BLaER1 (cell line): ENCODE measurements at regions not wholly inside any gene's neighbourhood (a gene's known extent, or its start where the extent isn't known, plus 50 kb on each side); places are given as distances from the start of the nearest gene placed in this dataset.
"Not testable (repeated sequence)": the region's sequence is repeated elsewhere in the genome, so short reads cannot be mapped to it uniquely, and the experiment has no call there.

Experiments used
- H3K27ac ChIP-seq: shearing (Covaris generic); formaldehyde crosslinking; 2 replicates; pipeline ENCODE4 v1.8.1; 2022
- H3K27me3 ChIP-seq: shearing (Covaris generic); formaldehyde crosslinking; 2 replicates; pipeline ENCODE4 v1.8.1; 2022
- H3K36me3 ChIP-seq: shearing (Covaris generic); formaldehyde crosslinking; 2 replicates; pipeline ENCODE4 v1.8.1; 2022
- H3K4me1 ChIP-seq: shearing (Covaris generic); formaldehyde crosslinking; 2 replicates; pipeline ENCODE4 v1.8.1; 2022
- H3K4me2 ChIP-seq: shearing (Covaris generic); formaldehyde crosslinking; 2 replicates; pipeline ENCODE4 v1.8.1; 2022
- H3K4me3 ChIP-seq: shearing (Covaris generic); formaldehyde crosslinking; 2 replicates; pipeline ENCODE4 v1.8.1; 2022
- H3K9ac ChIP-seq: shearing (Covaris generic); formaldehyde crosslinking; 2 replicates; pipeline ENCODE4 v1.8.1; 2022
- H3K9me3 ChIP-seq: shearing (Covaris generic); formaldehyde crosslinking; 2 replicates; pipeline ENCODE4 v1.8.1; 2022
- H4K20me1 ChIP-seq: shearing (Covaris generic); formaldehyde crosslinking; 2 replicates; pipeline ENCODE4 v1.8.1; 2022
- Cebpa-rat ChIP-seq: shearing (Covaris generic); IDR thresholded peaks from 2 replicates; pipeline ENCODE4 v1.8.1; 2022

DNA sequence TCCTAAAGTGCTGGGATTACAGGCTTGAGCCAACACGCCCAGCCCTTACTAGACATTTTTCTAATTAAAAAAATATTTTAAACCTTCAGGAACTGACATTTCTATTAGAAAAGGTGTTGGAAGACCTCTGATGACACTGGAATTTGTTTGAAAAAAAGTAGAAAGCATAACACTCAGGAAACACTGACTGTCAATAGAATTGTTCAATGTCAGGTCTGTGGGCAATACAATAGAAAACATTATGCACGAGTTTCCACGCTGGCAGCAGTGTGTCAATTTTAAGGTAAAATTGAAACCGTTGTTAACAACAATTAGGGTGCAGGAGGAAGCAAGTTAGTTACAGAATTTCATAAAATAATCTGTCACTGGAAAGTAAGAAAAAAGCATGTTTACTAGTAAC, 140.7 kb upstream of the KLHL4 start:
- Histone ChIP-seq H3K4me3 (no peak overlapping the region), H3K4me1 (no peaks in the 10 kb centered on the region), H3K9me3 (no peaks in the 10 kb centered on the region), H3K27me3 (peaks cover 76% of the 10 kb centered on the region), H3K27ac (no peak overlapping the region), H3K4me2 (no peak overlapping the region), H3K36me3 (no peaks in the 10 kb centered on the region), H4K20me1 (no peaks in the 10 kb centered on the region), H3K9ac (no peak overlapping the region)
- TF ChIP-seq Cebpa-rat = no peak

DNA sequence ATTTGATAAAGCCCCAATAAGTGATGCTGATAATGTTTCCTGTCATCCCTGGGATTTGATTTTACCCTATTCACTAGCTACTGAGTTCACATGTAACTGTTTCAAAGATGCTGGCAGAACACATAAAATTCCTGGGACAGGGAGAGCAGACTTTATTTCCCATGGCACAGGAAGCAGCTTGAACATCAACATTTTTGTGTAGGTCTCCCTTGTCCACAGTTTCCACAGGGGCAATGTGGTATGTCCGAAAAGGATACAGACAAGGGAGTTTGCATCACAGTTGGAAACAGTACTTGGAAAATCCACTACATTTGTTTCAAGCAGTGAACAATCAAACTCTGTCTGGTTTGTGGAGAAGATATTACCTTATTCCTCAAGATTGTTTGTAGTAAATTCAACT, 129.2 kb upstream of the KLHL4 start:
- no peak for TF ChIP-seq Cebpa-rat
- Histone ChIP-seq H3K36me3 (no peaks in the 10 kb centered on the region), H3K27me3 (peaks cover 61% of the 10 kb centered on the region), H3K4me3 (no peak overlapping the region), H3K9ac (no peak overlapping the region), H3K4me1 (no peaks in the 10 kb centered on the region), H3K9me3 (0 out of 2 replicates have a peak, but pooled peaks cover under 1% of the 10 kb centered on the region), H4K20me1 (no peaks in the 10 kb centered on the region; the same call in 1 of the 2 replicates), H3K4me2 (no peak overlapping the region), H3K27ac (no peak overlapping the region)

DNA sequence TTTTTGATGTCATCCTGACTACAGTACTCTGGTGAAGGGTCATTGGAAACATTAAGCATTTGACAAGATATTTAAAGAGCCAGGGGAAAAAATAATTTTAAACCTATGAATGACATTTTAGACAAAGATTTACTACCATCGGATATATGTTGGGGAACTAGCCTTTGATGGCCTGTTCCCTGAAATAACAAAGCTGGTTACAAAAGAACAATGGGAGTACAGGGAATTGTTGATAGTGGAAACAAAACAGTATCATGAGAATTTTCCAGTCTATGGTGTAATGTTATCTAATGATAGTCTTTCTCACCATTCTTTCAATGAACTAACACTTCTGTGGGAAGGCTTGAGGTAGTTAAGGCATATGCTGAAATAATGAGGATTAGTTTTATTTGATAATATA, 125.9 kb upstream of the KLHL4 start:
- H3K4me3 ChIP-seq = no peak overlapping the region
- H3K36me3 ChIP-seq = no peaks in the 10 kb centered on the region
- peaks cover 73% of the 10 kb centered on the region for H3K27me3 ChIP-seq
- no peaks in the 10 kb centered on the region for H3K9me3 ChIP-seq
- no peaks in the 10 kb centered on the region; the same call in 1 of the 2 replicates for H4K20me1 ChIP-seq
- H3K4me2 ChIP-seq = no peak overlapping the region
- TF ChIP-seq Cebpa-rat = no peak
- no peak overlapping the region for H3K9ac ChIP-seq
- H3K4me1 ChIP-seq = no peaks in the 10 kb centered on the region
- no peak overlapping the region for H3K27ac ChIP-seq

- H3K4me3 ChIP-seq = no peak overlapping the region
- H3K27me3 ChIP-seq = peaks cover 73% of the 10 kb centered on the region
- no peaks in the 10 kb centered on the region for H3K36me3 ChIP-seq
- H3K4me1 ChIP-seq = no peaks in the 10 kb centered on the region
- H4K20me1 ChIP-seq = no peaks in the 10 kb centered on the region; the same call in 1 of the 2 replicates
- no peak overlapping the region for H3K4me2 ChIP-seq
- no peak overlapping the region for H3K9ac ChIP-seq
- H3K27ac ChIP-seq = no peak overlapping the region
- no peaks in the 10 kb centered on the region for H3K9me3 ChIP-seq
- no peak for TF ChIP-seq Cebpa-rat
These were observed 125.2 kb upstream of the KLHL4 start for GRCh38 chrX:87392369-87392768.

DNA sequence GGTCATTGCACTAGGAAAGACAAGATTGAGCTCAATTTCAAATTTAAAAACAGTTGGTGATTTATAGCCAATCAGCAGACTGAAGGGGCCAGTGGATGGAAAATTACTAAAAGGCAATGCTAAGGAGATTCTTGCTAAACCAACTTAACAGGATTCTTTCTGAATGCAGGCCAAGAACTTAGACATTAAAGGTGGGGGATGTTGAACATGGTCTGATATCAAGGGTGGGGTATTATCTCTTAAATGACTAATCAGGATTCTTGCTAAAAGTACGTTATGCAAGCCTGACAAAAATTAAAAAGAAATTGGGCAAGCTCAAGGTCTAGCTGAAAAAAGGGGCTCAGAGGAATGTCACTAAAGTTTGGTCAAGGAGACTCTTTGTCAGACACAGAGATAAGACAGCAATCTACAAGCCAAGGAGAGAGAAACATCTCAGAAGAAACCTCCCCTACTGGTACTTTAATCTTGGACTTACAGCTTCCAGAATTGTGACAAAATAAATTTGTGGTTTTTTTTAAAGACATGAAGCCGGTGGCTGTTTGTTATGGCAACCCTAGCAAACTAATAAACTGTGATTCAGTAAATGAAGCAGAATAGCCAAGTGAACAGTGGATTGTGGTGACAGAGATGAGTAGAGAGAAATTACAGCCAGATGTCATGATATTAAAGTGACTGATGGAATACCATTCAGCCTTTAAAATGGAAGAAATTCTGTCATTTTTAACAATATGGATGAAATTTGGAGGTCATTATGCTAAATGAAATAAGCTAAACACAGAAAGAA, 120.3 kb upstream of the KLHL4 start:
- Histone ChIP-seq H3K4me2 (no peak overlapping the region), H3K4me1 (no peaks in the 10 kb centered on the region), H3K27ac (no peak overlapping the region), H4K20me1 (no peaks in the 10 kb centered on the region), H3K9me3 (no peaks in the 10 kb centered on the region; the same call in 1 of the 2 replicates), H3K4me3 (no peak overlapping the region), H3K27me3 (peaks cover 78% of the 10 kb centered on the region), H3K36me3 (no peaks in the 10 kb centered on the region), H3K9ac (no peak overlapping the region)
- TF ChIP-seq Cebpa-rat = no peak

DNA sequence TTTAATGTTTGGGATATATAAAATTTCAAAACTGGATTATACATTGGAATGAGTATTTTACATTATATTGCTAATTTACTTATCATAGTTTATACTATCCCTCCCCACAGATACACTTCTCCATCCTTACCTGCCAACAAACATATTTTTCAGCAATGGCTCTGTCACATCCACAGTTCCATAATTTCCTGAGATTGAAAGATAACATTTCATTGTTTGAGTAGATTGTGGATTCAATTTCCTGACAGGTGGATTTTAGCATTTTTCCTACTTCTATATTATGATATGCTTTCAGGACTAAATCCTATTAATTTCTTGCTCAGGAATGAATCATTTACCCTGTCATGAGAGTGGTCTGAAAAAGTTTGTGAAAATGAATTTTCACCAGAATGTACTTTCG, 115.3 kb upstream of the KLHL4 start:
- H4K20me1 ChIP-seq = no peaks in the 10 kb centered on the region; the same call in 1 of the 2 replicates
- no peaks in the 10 kb centered on the region for H3K4me1 ChIP-seq
- H3K27me3 ChIP-seq = peaks cover 78% of the 10 kb centered on the region
- H3K9me3 ChIP-seq = no peaks in the 10 kb centered on the region; the same call in 1 of the 2 replicates
- no peaks in the 10 kb centered on the region for H3K36me3 ChIP-seq
- no peak overlapping the region for H3K4me3 ChIP-seq
- no peak for TF ChIP-seq Cebpa-rat
- no peak overlapping the region for H3K9ac ChIP-seq
- H3K27ac ChIP-seq = no peak overlapping the region
- H3K4me2 ChIP-seq = no peak overlapping the region

DNA sequence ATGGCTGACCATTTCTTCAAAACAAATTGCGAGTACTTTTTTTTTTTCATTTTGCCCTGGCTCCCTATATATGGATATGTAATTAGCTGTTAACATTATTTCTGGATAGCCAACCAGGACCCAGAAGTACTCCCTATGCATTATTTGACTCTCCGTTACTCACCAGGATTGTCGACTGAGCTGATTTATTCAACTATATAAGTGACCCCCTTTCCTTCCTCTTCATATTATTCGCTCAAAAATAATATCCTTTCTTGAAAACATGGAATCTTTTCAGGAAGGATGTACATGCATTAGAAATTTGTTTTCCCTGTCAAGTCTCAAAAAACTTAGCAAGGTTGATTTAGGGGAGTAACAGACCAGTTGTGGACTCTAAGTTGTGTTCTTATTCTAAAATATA, 114.1 kb upstream of the KLHL4 start:
- Histone ChIP-seq H3K36me3 (no peaks in the 10 kb centered on the region), H3K9ac (no peak overlapping the region), H4K20me1 (no peaks in the 10 kb centered on the region; the same call in 1 of the 2 replicates), H3K4me3 (no peak overlapping the region), H3K9me3 (no peaks in the 10 kb centered on the region; the same call in 1 of the 2 replicates), H3K27me3 (peaks cover 75% of the 10 kb centered on the region), H3K4me1 (no peaks in the 10 kb centered on the region), H3K27ac (no peak overlapping the region), H3K4me2 (no peak overlapping the region)
- no peak for TF ChIP-seq Cebpa-rat

GRCh38 chrX:87409113-87409841, 108.3 kb upstream of the KLHL4 start:
- Histone ChIP-seq H3K36me3 (no peaks in the 10 kb centered on the region), H3K9me3 (no peaks in the 10 kb centered on the region), H3K27me3 (peaks cover 55% of the 10 kb centered on the region), H3K4me3 (no peak overlapping the region), H3K9ac (no peak overlapping the region), H3K4me1 (no peaks in the 10 kb centered on the region), H4K20me1 (no peaks in the 10 kb centered on the region; the same call in 1 of the 2 replicates), H3K4me2 (no peak overlapping the region), H3K27ac (no peak overlapping the region)
- no peak for TF ChIP-seq Cebpa-rat

DNA sequence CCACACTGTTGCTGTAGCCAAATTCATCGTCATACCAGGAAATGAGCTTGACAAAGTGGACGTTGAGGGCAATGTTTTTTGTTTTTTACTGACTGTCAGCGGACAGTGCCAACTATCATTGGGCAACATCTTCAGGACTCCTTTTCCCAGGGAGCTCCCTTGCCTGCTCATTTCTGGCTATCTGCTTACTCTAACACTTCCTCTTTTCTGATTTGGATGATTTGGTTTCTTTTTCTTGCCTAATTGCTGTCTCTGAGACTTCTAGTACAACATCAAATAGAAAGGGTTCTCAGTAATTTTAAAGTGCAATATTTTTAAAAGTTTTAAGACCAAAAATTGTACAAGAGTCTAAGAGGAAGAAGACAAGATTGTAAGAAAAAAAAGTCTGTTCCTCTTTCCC, 92.0 kb upstream of the KLHL4 start:
- Histone ChIP-seq H3K9me3 (peaks cover 7% of the 10 kb centered on the region), H3K4me2 (no peak overlapping the region), H4K20me1 (no peaks in the 10 kb centered on the region), H3K27me3 (peaks cover 64% of the 10 kb centered on the region), H3K27ac (no peak overlapping the region), H3K4me1 (no peaks in the 10 kb centered on the region), H3K9ac (no peak overlapping the region), H3K4me3 (no peak overlapping the region), H3K36me3 (no peaks in the 10 kb centered on the region)
- no peak for TF ChIP-seq Cebpa-rat

DNA sequence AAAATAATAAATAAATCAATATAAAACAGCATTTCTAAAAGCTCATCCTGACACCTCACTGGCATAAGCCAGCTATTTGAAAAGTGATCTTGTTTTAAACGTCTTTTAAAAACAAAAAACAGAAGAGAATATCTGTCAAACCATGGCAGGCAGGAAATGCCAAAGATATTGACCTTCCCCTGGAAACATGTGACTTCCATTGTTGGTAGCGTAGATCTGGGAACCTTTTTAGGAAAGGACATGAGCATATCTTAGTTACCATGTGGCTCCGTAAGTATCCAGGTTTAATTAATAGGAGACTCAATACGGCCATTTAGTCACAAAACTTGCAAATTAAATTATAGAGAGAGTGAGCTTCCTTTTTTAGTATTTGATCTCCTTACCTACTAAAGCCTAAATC, 83.0 kb upstream of the KLHL4 start:
- no peaks in the 10 kb centered on the region for H3K9me3 ChIP-seq

GRCh38 chrX:87448613-87449012, 69.0 kb upstream of the KLHL4 start:
- peaks cover 22% of the 10 kb centered on the region for H3K27me3 ChIP-seq
- H3K36me3 ChIP-seq, H3K9me3 ChIP-seq, H3K9ac ChIP-seq, H3K4me3 ChIP-seq, H3K4me2 ChIP-seq, H3K27ac ChIP-seq, H3K4me1 ChIP-seq, H4K20me1 ChIP-seq: not testable (repeated sequence)

More for the DNA sequence above, 83.0 kb upstream of the KLHL4 start:
- Histone ChIP-seq H3K27me3 (peaks cover 69% of the 10 kb centered on the region), H3K4me2 (no peak overlapping the region), H3K9ac (no peak overlapping the region), H3K4me3 (no peak overlapping the region), H3K4me1 (no peaks in the 10 kb centered on the region), H3K27ac (no peak overlapping the region), H4K20me1 (no peaks in the 10 kb centered on the region), H3K36me3 (no peaks in the 10 kb centered on the region)
- TF ChIP-seq Cebpa-rat = no peak

DNA sequence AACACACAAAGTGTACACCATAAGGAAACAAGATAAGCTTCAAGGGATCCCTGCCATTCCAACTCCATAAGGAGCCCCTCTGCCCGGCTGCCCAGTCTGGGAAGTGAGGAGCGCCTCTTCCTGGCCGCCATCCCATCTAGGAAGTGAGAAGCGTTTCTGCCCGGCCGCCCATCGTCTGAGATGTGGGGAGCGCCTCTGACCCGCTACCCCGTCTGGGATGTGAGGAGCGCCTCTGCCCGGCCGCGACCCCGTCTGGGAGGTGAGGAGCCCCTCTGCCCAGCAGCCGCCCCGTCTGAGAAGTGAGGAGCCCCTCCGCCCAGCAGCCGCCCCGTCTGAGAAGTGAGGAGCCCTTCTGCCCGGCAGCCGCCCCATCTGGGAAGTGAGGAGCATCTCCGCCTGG, 51.8 kb upstream of the KLHL4 start:
- not testable (repeated sequence) for H3K27ac ChIP-seq, H3K4me1 ChIP-seq, H3K4me3 ChIP-seq, H4K20me1 ChIP-seq, H3K36me3 ChIP-seq, H3K4me2 ChIP-seq, H3K9ac ChIP-seq
- Histone ChIP-seq H3K27me3 (peaks cover 39% of the 10 kb centered on the region), H3K9me3 (peaks cover 10% of the 10 kb centered on the region)
